ENCODE measurements at regions not wholly inside any gene's neighbourhood (a gene's known extent, or its start where the extent isn't known, plus 50 kb on each side); places are given as distances from the start of the nearest gene placed in this dataset.

DNA sequence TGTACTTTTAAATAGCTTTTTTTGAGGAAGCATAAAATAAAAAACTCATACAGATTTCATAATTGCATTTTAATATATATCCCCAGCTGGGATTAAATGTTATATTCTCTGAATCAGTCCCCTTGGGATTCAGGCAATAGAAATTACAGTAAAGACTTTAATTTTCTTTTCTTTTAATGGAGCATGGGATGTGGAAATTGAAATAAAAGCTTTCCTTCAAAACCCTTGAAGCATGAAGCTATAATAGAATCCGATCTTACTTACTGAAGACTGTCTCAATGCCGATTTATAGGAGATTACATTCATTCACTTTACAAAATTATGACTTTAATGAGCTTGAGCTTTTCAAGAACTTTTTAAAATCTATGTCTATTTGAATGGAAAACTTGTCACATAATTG is 243.4 kb downstream of the SPRY2 start:
- H3K79me1 ChIP-seq (ENCODE audit: low read depth in 1 of 2, low read length in 2 of 2) = no peaks in the 10 kb centered on the region
- H3K27me3 ChIP-seq (ENCODE audit: control insufficient read depth, insufficient read depth, low read length) = no peaks in the 10 kb centered on the region
- no peak overlapping the region for H2AK5ac ChIP-seq (ENCODE audit: low read depth, low read length)
- no peak overlapping the region for H3K56ac ChIP-seq (ENCODE audit: extremely low read depth, insufficient read depth, low read length)
- TF ChIP-seq BHLHE40 (IDR thresholded peaks at IDR 0.05; ENCODE audit: low read depth, low read length) (no peak), CHD1 (IDR thresholded peaks at IDR 0.05; ENCODE audit: low read depth, low read length) (no peak), MAFK (IDR thresholded peaks at IDR 0.05; ENCODE audit: low read depth, low read length) (no peak), RAD21 (IDR thresholded peaks at IDR 0.05; ENCODE audit: low read length) (no peak), CEBPB (IDR thresholded peaks at IDR 0.05; ENCODE audit: low read depth, low read length) (no peak), MXI1 (IDR thresholded peaks at IDR 0.05; ENCODE audit: borderline replicate concordance, low read depth, low read length) (no peak), RFX5 (IDR thresholded peaks at IDR 0.05; ENCODE audit: low read depth, low read length) (no peak), MAZ (IDR thresholded peaks at IDR 0.05; ENCODE audit: borderline replicate concordance, low read depth, low read length) (no peak), CTCF (conservative IDR thresholded peaks at IDR 0.05; ENCODE audit: low read depth, low read length) (no peak), ELK1 (IDR thresholded peaks at IDR 0.05; ENCODE audit: borderline replicate concordance, low read depth, low read length) (no peak), NFE2L2 (IDR thresholded peaks at IDR 0.05; ENCODE audit: low read depth, low read length) (no peak), FOS (IDR thresholded peaks at IDR 0.05; ENCODE audit: low read depth, low read length) (no peak), RCOR1 (IDR thresholded peaks at IDR 0.05; ENCODE audit: insufficient replicate concordance, low read length) (no peak), POLR2A (IDR thresholded peaks at IDR 0.05; ENCODE audit: low read depth, low read length) (no peak), SMC3 (IDR thresholded peaks at IDR 0.05; ENCODE audit: low read depth, low read length) (no peak)
- TF ChIP-seq, protein P1, sequence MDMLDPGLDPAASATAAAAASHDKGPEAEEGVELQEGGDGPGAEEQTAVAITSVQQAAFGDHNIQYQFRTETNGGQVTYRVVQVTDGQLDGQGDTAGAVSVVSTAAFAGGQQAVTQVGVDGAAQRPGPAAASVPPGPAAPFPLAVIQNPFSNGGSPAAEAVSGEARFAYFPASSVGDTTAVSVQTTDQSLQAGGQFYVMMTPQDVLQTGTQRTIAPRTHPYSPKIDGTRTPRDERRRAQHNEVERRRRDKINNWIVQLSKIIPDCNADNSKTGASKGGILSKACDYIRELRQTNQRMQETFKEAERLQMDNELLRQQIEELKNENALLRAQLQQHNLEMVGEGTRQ (IDR thresholded peaks at IDR 0.05; ENCODE audit: low read depth, low read length) = no peak
- H4K20me1 ChIP-seq (ENCODE audit: insufficient read depth, low read length) = no peaks in the 10 kb centered on the region
- CTCF ChIA-PET = no interaction called here
- no peak overlapping the region for H2BK20ac ChIP-seq (ENCODE audit: low read depth, low read length)
- no peak overlapping the region for H2AK9ac ChIP-seq (replicated peaks; ENCODE audit: low read depth, low read length, poor library complexity)
- no peaks in the 10 kb centered on the region for H3K9me3 ChIP-seq (ENCODE audit: control insufficient read depth, insufficient read depth, low read length)
- intact Hi-C loops (cut with micrococcal nuclease) = no loop called here
- H2BK5ac ChIP-seq (ENCODE audit: low read depth, low read length, poor library complexity, severe bottlenecking) = no peak overlapping the region
- dilution Hi-C loops (cut with HindIII; ENCODE audit: low sequenced_read_pairs, unreplicated experiment) = no loop called here
- no peak overlapping the region for H4K5ac ChIP-seq (ENCODE audit: low read depth, low read length)
- no peak overlapping the region for H3K4ac ChIP-seq (ENCODE audit: low read depth, low read length)
- no peak overlapping the region for H3K14ac ChIP-seq (replicated peaks; ENCODE audit: low read depth, low read length)
- H3K36me3 ChIP-seq (ENCODE audit: control insufficient read depth, insufficient read depth, low read length) = no peaks in the 10 kb centered on the region
- H3K9me1 ChIP-seq (ENCODE audit: insufficient read depth, low read length) = no peaks in the 10 kb centered on the region
- no peak overlapping the region for H3K18ac ChIP-seq (ENCODE audit: low read depth, low read length)
- H3K4me3 ChIP-seq (ENCODE audit: insufficient read depth, low read depth, low read length) = no peak overlapping the region
- ATAC-seq (ENCODE audit: low read depth) (no peak), DNase-seq (no peak)
- no peak overlapping the region for H2AFZ ChIP-seq (replicated peaks; ENCODE audit: low read length, poor library complexity)
- H2BK120ac ChIP-seq (ENCODE audit: low read depth, low read length) = no peak overlapping the region
- no TSS peak for BruUV-seq (replicated peaks)
- H4K91ac ChIP-seq (ENCODE audit: insufficient read depth, low read depth, low read length) = no peak overlapping the region
- H2BK15ac ChIP-seq (ENCODE audit: low read depth, low read length) = no peak overlapping the region
- POLR2A ChIA-PET (ENCODE audit: unreplicated experiment) = interaction anchor here (0.6 kb wide), 1 partner anchor 12 kb away, joined by 3 read pairs; no protein-coding TSS in a partner anchor
- H3K4me2 ChIP-seq (ENCODE audit: low read depth, low read length) = no peak overlapping the region
- H3K23ac ChIP-seq (ENCODE audit: low read depth, low read length) = no peak overlapping the region
- H3K9ac ChIP-seq (ENCODE audit: low read depth, low read length) = no peak overlapping the region
- no CpG with 5 or more reads among the region's 2 CpGs for WGBS, 2 experiments (ENCODE audit: extremely low coverage in 2 of 2, insufficient read length in 1 of 2)
- H4K8ac ChIP-seq (ENCODE audit: low read depth in 2 of 2, low read length in 2 of 2) = no peak overlapping the region
- H3K27ac ChIP-seq (ENCODE audit: insufficient read depth, low read length) = no peak overlapping the region
- in situ Hi-C loops (cut with MboI; ENCODE audit: low sequenced_read_pairs) = no loop called here
- no peaks in the 10 kb centered on the region for H3K4me1 ChIP-seq (ENCODE audit: control insufficient read depth, insufficient read depth, low read length)

Measured in IMR-90 (cell line).